ENCODE measurements at regions not wholly inside any gene's neighbourhood (a gene's known extent, or its start where the extent isn't known, plus 50 kb on each side); places are given as distances from the start of the nearest gene placed in this dataset.
"Not testable (repeated sequence)": the region's sequence is repeated elsewhere in the genome, so short reads cannot be mapped to it uniquely, and the experiment has no call there.

GRCh38 chr7:37617406-37617805 is 66.2 kb upstream of the GPR141 start:
- not testable (repeated sequence) for DNase-seq (ENCODE audit: low spot score)

GRCh38 chr7:37633048-37633447 is 50.5 kb upstream of the GPR141 start:
- DNase-seq (ENCODE audit: low spot score): no peak
